HG02759 (cell line): ENCODE measurements at regions not wholly inside any gene's neighbourhood (a gene's known extent, or its start where the extent isn't known, plus 50 kb on each side); places are given as distances from the start of the nearest gene placed in this dataset.

Experiments
- ATAC-seq: cut with Tn5 transposase; IDR thresholded peaks from one replicate; pipeline ENCODE4 v1.9.1; 2021; ENCODE audit warnings: mild to moderate bottlenecking, moderate library complexity; ENCODE audit not compliant: unreplicated experiment

- no peak for ATAC-seq
Measured at GRCh38 chr10:30793093-30793492, 163.5 kb upstream of the LYZL2 start.

- no peak for ATAC-seq
Measured at GRCh38 chr10:30792025-30792424, 162.5 kb upstream of the LYZL2 start.

GRCh38 chr10:30791197-30791611, 161.7 kb upstream of the LYZL2 start:
- ATAC-seq, result no peak

GRCh38 chr10:30789806-30790205, 160.3 kb upstream of the LYZL2 start:
- no peak for ATAC-seq

- ATAC-seq, result no peak
Measured at GRCh38 chr10:30788307-30788706, 158.8 kb upstream of the LYZL2 start.

GRCh38 chr10:30786906-30787305, 157.4 kb upstream of the LYZL2 start:
- ATAC-seq, result no peak

- no peak for ATAC-seq
Measured at GRCh38 chr10:30786131-30786530, 156.6 kb upstream of the LYZL2 start.

GRCh38 chr10:30784897-30785605, 155.5 kb upstream of the LYZL2 start:
- no peak for ATAC-seq

- ATAC-seq, result no peak
Measured at GRCh38 chr10:30784524-30784896, 155.0 kb upstream of the LYZL2 start.

- peak; percentile 56 for ATAC-seq
Measured at GRCh38 chr10:30783939-30784501, 154.5 kb upstream of the LYZL2 start.

GRCh38 chr10:30782537-30783461, 153.2 kb upstream of the LYZL2 start:
- ATAC-seq, result peak; percentile 52

- ATAC-seq, result no peak
Measured at GRCh38 chr10:30782157-30782536, 152.6 kb upstream of the LYZL2 start.

- no peak for ATAC-seq
Measured at GRCh38 chr10:30781670-30782121, 152.1 kb upstream of the LYZL2 start.

- no peak for ATAC-seq
Measured at GRCh38 chr10:30778769-30779168, 149.2 kb upstream of the LYZL2 start.

GRCh38 chr10:30775779-30776591, 146.4 kb upstream of the LYZL2 start:
- ATAC-seq, result no peak

GRCh38 chr10:30774261-30774660, 144.7 kb upstream of the LYZL2 start:
- ATAC-seq, result no peak

GRCh38 chr10:30773501-30773900, 143.9 kb upstream of the LYZL2 start:
- no peak for ATAC-seq

- ATAC-seq, result no peak
Measured at GRCh38 chr10:30770816-30771215, 141.3 kb upstream of the LYZL2 start.

- ATAC-seq, result no peak
Measured at GRCh38 chr10:30770229-30770628, 140.7 kb upstream of the LYZL2 start.

- ATAC-seq, result no peak
Measured at GRCh38 chr10:30769361-30769760, 139.8 kb upstream of the LYZL2 start.

GRCh38 chr10:30765616-30766015, 136.1 kb upstream of the LYZL2 start:
- ATAC-seq, result no peak
